MCF 10A (cell line): ENCODE measurements at regions not wholly inside any gene's neighbourhood (a gene's known extent, or its start where the extent isn't known, plus 50 kb on each side); places are given as distances from the start of the nearest gene placed in this dataset.

ENCODE experiments used
- BruUV-seq: library from RNA; stranded (reverse); fragments of 400-500 nt; replicated peaks from 2 replicates; lab custom pipeline; 2021; lab: Mats Ljungman, UMichigan
- CTCF ChIA-PET: fragments of 300-600 bp; sonication (Branson Sonifier 250); formaldehyde crosslinking; extraction: SDS; loops from one replicate; lab custom pipeline; 2021; ENCODE audit warnings: antibody characterized with exemption, inconsistent platforms; lab: Yijun Ruan, JAX
- POLR2A ChIA-PET: fragments of 300-600, 350-650 bp; sonication (Branson Sonifier 250); formaldehyde crosslinking; extraction: SDS; loops from one replicate; lab custom pipeline; 2020; ENCODE audit warnings: antibody characterized with exemption, inconsistent platforms; lab: Yijun Ruan, JAX
- DNase-seq: peaks from one replicate; pipeline ENCODE4 v3.0.0-alpha.2; 2018; ENCODE audit not compliant: unreplicated experiment
- H3K27ac Mint-ChIP-seq: one replicate; pipeline ENCODE4 v1.8.0; 2022; ENCODE audit warnings: mild to moderate bottlenecking, low read depth, mixed read lengths; ENCODE audit not compliant: unreplicated experiment
- H3K27me3 Mint-ChIP-seq: one replicate; pipeline ENCODE4 v1.8.0; 2022; ENCODE audit warnings: mixed read lengths; ENCODE audit not compliant: insufficient read depth, unreplicated experiment
- H3K36me3 Mint-ChIP-seq: one replicate; pipeline ENCODE4 v1.8.0; 2022; ENCODE audit warnings: mild to moderate bottlenecking, moderate library complexity, mixed read lengths; ENCODE audit not compliant: insufficient read depth, unreplicated experiment
- H3K4me1 Mint-ChIP-seq: one replicate; pipeline ENCODE4 v1.8.0; 2022; ENCODE audit warnings: mixed read lengths; ENCODE audit not compliant: insufficient read depth, unreplicated experiment
- H3K4me3 Mint-ChIP-seq: one replicate; pipeline ENCODE4 v1.8.0; 2022; ENCODE audit warnings: mild to moderate bottlenecking, moderate library complexity, mixed read lengths; ENCODE audit not compliant: unreplicated experiment
- H3K9me3 Mint-ChIP-seq: one replicate; pipeline ENCODE4 v1.8.0; 2022; ENCODE audit warnings: mixed read lengths; ENCODE audit not compliant: unreplicated experiment
- intact Hi-C: fragments of 100-400 bp; cut with micrococcal nuclease; formaldehyde crosslinking; loops from 2 replicates; pipeline ENCODE4 v1.14.1; 2022
- TF ChIP-seq, protein P1 (sequence below): fragments of 200-600 bp; IDR thresholded peaks from one replicate; pipeline ENCODE4 v1.8.0; 2022; ENCODE audit warnings: antibody characterized with exemption, mild to moderate bottlenecking; ENCODE audit not compliant: unreplicated experiment

DNA sequence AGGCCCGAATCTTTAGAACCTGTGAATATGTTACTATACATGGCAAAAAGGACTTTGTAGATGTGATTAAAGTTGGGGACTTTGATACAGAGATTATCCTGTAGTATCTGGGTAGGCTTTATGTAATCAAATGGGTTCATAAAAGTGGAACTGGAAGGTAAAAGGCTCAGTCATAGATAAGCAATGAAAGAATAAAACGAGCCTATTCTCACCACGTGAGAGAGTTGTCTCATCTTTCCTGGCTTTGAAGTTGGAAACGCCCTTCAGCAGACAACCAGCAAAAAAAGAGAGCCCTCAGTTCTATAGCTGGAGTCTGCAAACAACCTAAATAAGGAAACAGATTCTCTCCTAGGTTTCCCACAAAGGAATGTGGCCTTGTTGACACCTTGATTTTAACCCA, 805.8 kb upstream of the DIAPH2 start:
- ChIA-PET CTCF (no interaction called here), POLR2A (no interaction called here)
- no peak overlapping the region for H3K27ac Mint-ChIP-seq
- H3K36me3 Mint-ChIP-seq, result no peaks in the 10 kb centered on the region
- no peak for DNase-seq
- intact Hi-C loops, result no loop called here
- H3K4me1 Mint-ChIP-seq, result peaks cover 2% of the 10 kb centered on the region
- TF ChIP-seq, protein P1, sequence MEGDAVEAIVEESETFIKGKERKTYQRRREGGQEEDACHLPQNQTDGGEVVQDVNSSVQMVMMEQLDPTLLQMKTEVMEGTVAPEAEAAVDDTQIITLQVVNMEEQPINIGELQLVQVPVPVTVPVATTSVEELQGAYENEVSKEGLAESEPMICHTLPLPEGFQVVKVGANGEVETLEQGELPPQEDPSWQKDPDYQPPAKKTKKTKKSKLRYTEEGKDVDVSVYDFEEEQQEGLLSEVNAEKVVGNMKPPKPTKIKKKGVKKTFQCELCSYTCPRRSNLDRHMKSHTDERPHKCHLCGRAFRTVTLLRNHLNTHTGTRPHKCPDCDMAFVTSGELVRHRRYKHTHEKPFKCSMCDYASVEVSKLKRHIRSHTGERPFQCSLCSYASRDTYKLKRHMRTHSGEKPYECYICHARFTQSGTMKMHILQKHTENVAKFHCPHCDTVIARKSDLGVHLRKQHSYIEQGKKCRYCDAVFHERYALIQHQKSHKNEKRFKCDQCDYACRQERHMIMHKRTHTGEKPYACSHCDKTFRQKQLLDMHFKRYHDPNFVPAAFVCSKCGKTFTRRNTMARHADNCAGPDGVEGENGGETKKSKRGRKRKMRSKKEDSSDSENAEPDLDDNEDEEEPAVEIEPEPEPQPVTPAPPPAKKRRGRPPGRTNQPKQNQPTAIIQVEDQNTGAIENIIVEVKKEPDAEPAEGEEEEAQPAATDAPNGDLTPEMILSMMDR, result no peak
- no TSS peak for BruUV-seq
- H3K4me3 Mint-ChIP-seq, result no peak overlapping the region
- peaks cover 1% of the 10 kb centered on the region for H3K27me3 Mint-ChIP-seq
- H3K9me3 Mint-ChIP-seq, result peaks cover 16% of the 10 kb centered on the region

DNA sequence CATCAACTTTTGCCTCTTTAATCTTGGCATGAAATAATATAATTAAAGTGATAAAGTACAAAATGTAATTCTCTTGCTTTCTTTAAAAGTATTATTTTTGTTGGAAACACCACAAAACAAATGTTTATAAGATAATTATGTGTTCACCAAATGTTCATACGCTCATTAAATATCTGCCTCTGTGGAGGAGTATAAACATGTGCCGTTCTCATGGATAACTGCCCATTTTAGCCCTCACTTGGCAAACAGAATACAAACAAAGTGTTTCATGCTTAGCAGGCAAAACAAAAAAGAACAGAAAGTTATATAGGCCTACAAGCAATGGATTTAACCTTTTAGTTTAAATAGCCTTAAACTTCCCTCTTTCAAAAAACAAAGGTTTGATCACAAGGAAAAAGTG, 800.5 kb upstream of the DIAPH2 start:
- peak; percentile 53 for DNase-seq
- ChIA-PET CTCF (no interaction called here), POLR2A (no interaction called here)
- Mint-ChIP-seq H3K4me1 (peaks cover 16% of the 10 kb centered on the region), H3K27ac (peak overlapping the region; percentile 49), H3K9me3 (no peaks in the 10 kb centered on the region), H3K4me3 (no peak overlapping the region), H3K36me3 (no peaks in the 10 kb centered on the region), H3K27me3 (peaks cover 31% of the 10 kb centered on the region)
- TF ChIP-seq, protein P1, result no peak
- intact Hi-C loops, result no loop called here
- BruUV-seq, result no TSS peak

DNA sequence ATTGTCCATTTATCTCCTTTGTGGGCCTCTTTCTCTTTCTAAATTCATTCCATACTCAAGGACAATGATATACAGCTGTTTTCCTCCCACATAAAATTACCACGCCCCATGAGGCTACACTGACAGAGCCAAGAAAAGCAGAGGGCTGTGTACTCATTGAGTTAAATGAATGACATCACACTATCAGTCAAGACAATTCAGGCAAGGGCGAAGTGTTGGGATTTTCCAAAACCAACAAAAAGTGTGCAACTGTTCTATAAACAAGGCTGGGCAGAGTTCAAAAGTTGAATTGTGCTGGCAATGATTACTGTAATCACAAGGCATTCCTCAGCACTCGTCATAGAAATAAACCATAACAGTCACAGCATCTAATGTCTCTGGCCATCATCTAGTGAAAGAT, 799.6 kb upstream of the DIAPH2 start:
- Mint-ChIP-seq H3K9me3 (no peaks in the 10 kb centered on the region), H3K36me3 (no peaks in the 10 kb centered on the region), H3K4me3 (no peak overlapping the region), H3K27ac (peak overlapping the region; percentile 49), H3K4me1 (peaks cover 16% of the 10 kb centered on the region), H3K27me3 (peaks cover 31% of the 10 kb centered on the region)
- ChIA-PET CTCF (no interaction called here), POLR2A (interaction anchor here (0.7 to 1.0 kb wide), 2 partner anchors 35 to 90 kb away, joined by 3 to 4 read pairs; no protein-coding TSS in a partner anchor)
- TF ChIP-seq, protein P1, result no peak
- peak; percentile 82 for DNase-seq
- intact Hi-C loops, result no loop called here
- no TSS peak for BruUV-seq

DNA sequence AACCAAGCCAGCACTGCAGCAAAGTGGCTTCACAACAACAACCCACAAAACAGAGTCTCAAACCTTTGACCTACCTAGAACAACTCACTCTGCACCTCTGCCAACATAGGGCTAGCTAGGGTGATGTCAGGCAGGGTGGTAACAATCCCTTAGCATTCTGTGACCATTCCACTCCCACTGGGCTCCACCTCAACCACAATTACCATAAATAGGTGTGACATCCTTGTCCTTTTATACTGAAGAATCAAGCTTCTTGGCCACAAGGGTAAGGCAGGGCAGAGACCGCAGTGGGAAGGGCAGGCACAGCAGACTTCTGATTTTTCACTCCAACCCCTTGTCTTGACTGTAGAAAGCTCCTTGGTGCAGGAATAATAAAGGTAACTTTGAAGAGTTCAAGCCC, 795.4 kb upstream of the DIAPH2 start:
- TF ChIP-seq, protein P1, result no peak
- DNase-seq, result no peak
- Mint-ChIP-seq H3K27me3 (peaks cover 47% of the 10 kb centered on the region), H3K36me3 (no peaks in the 10 kb centered on the region), H3K4me1 (peaks cover 10% of the 10 kb centered on the region), H3K9me3 (no peaks in the 10 kb centered on the region), H3K4me3 (no peak overlapping the region), H3K27ac (no peak overlapping the region)
- no TSS peak for BruUV-seq
- intact Hi-C loops, result no loop called here
- ChIA-PET CTCF (interaction anchor here (0.6 kb wide), 1 partner anchor 62 kb away, joined by 4 read pairs; no protein-coding TSS in a partner anchor), POLR2A (interaction anchor here (0.6 kb wide), 1 partner anchor 127 kb away, joined by 3 read pairs; no protein-coding TSS in a partner anchor)
